ENCODE measurements at regions not wholly inside any gene's neighbourhood (a gene's known extent, or its start where the extent isn't known, plus 50 kb on each side); places are given as distances from the start of the nearest gene placed in this dataset.

DNA sequence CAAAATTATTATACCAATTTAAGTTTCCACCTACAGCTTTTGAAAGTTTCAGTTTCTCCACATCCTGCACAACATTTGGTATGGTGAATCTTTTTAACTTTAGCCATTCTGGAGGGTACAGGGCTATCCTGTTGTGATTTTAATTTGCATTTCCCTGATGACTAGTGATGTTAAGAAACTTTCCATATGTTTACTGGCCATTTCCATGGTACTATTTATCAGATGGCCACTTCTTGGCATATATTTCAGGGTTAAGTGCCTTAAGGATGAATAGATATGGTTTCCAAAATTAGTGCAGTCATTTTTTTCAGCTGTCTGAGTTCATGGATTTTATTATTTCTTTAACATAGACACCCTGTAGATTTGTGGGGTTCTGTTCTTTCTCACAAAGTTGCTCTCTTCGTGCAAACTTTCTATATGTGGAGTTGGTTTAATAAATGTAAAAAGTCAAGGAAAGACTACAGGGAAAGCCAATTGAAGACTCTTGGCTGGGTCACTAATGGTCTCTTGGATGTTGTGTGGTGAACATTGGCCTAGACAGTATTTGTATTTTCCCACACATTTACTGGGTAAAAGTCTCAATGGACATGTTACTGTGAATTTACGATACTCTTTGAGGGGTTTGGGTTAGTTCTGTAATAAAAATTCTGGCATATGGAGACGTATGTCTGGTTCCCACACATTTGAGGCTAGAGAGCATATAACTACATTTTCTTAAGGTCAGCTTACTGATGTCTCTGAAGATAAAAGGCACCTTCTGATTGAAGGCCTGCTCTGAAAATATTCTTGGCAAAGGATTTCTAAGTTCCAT, 147.5 kb upstream of the PDZRN3 start (continued):
- TF ChIP-seq, protein P1, sequence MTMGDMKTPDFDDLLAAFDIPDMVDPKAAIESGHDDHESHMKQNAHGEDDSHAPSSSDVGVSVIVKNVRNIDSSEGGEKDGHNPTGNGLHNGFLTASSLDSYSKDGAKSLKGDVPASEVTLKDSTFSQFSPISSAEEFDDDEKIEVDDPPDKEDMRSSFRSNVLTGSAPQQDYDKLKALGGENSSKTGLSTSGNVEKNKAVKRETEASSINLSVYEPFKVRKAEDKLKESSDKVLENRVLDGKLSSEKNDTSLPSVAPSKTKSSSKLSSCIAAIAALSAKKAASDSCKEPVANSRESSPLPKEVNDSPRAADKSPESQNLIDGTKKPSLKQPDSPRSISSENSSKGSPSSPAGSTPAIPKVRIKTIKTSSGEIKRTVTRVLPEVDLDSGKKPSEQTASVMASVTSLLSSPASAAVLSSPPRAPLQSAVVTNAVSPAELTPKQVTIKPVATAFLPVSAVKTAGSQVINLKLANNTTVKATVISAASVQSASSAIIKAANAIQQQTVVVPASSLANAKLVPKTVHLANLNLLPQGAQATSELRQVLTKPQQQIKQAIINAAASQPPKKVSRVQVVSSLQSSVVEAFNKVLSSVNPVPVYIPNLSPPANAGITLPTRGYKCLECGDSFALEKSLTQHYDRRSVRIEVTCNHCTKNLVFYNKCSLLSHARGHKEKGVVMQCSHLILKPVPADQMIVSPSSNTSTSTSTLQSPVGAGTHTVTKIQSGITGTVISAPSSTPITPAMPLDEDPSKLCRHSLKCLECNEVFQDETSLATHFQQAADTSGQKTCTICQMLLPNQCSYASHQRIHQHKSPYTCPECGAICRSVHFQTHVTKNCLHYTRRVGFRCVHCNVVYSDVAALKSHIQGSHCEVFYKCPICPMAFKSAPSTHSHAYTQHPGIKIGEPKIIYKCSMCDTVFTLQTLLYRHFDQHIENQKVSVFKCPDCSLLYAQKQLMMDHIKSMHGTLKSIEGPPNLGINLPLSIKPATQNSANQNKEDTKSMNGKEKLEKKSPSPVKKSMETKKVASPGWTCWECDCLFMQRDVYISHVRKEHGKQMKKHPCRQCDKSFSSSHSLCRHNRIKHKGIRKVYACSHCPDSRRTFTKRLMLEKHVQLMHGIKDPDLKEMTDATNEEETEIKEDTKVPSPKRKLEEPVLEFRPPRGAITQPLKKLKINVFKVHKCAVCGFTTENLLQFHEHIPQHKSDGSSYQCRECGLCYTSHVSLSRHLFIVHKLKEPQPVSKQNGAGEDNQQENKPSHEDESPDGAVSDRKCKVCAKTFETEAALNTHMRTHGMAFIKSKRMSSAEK (CRISPR knock-in tag; IDR thresholded peaks at IDR 0.05; ENCODE audit: borderline replicate concordance), result no peak
- TF ChIP-seq, protein P2, sequence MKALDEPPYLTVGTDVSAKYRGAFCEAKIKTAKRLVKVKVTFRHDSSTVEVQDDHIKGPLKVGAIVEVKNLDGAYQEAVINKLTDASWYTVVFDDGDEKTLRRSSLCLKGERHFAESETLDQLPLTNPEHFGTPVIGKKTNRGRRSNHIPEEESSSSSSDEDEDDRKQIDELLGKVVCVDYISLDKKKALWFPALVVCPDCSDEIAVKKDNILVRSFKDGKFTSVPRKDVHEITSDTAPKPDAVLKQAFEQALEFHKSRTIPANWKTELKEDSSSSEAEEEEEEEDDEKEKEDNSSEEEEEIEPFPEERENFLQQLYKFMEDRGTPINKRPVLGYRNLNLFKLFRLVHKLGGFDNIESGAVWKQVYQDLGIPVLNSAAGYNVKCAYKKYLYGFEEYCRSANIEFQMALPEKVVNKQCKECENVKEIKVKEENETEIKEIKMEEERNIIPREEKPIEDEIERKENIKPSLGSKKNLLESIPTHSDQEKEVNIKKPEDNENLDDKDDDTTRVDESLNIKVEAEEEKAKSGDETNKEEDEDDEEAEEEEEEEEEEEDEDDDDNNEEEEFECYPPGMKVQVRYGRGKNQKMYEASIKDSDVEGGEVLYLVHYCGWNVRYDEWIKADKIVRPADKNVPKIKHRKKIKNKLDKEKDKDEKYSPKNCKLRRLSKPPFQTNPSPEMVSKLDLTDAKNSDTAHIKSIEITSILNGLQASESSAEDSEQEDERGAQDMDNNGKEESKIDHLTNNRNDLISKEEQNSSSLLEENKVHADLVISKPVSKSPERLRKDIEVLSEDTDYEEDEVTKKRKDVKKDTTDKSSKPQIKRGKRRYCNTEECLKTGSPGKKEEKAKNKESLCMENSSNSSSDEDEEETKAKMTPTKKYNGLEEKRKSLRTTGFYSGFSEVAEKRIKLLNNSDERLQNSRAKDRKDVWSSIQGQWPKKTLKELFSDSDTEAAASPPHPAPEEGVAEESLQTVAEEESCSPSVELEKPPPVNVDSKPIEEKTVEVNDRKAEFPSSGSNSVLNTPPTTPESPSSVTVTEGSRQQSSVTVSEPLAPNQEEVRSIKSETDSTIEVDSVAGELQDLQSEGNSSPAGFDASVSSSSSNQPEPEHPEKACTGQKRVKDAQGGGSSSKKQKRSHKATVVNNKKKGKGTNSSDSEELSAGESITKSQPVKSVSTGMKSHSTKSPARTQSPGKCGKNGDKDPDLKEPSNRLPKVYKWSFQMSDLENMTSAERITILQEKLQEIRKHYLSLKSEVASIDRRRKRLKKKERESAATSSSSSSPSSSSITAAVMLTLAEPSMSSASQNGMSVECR (CRISPR knock-in tag; IDR thresholded peaks at IDR 0.05; ENCODE audit: borderline replicate concordance), result no peak
- no peak for TF ChIP-seq ZNF121 (CRISPR knock-in tag; IDR thresholded peaks at IDR 0.05)
- TF ChIP-seq ELF4 (CRISPR knock-in tag; IDR thresholded peaks at IDR 0.05; ENCODE audit: low read depth), result no peak
- no peak for TF ChIP-seq RORB (CRISPR knock-in tag; IDR thresholded peaks at IDR 0.05)
- TF ChIP-seq, protein P3, sequence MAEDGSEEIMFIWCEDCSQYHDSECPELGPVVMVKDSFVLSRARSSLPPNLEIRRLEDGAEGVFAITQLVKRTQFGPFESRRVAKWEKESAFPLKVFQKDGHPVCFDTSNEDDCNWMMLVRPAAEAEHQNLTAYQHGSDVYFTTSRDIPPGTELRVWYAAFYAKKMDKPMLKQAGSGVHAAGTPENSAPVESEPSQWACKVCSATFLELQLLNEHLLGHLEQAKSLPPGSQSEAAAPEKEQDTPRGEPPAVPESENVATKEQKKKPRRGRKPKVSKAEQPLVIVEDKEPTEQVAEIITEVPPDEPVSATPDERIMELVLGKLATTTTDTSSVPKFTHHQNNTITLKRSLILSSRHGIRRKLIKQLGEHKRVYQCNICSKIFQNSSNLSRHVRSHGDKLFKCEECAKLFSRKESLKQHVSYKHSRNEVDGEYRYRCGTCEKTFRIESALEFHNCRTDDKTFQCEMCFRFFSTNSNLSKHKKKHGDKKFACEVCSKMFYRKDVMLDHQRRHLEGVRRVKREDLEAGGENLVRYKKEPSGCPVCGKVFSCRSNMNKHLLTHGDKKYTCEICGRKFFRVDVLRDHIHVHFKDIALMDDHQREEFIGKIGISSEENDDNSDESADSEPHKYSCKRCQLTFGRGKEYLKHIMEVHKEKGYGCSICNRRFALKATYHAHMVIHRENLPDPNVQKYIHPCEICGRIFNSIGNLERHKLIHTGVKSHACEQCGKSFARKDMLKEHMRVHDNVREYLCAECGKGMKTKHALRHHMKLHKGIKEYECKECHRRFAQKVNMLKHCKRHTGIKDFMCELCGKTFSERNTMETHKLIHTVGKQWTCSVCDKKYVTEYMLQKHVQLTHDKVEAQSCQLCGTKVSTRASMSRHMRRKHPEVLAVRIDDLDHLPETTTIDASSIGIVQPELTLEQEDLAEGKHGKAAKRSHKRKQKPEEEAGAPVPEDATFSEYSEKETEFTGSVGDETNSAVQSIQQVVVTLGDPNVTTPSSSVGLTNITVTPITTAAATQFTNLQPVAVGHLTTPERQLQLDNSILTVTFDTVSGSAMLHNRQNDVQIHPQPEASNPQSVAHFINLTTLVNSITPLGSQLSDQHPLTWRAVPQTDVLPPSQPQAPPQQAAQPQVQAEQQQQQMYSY (CRISPR knock-in tag; IDR thresholded peaks at IDR 0.05), result no peak
- TF ChIP-seq, protein P4, sequence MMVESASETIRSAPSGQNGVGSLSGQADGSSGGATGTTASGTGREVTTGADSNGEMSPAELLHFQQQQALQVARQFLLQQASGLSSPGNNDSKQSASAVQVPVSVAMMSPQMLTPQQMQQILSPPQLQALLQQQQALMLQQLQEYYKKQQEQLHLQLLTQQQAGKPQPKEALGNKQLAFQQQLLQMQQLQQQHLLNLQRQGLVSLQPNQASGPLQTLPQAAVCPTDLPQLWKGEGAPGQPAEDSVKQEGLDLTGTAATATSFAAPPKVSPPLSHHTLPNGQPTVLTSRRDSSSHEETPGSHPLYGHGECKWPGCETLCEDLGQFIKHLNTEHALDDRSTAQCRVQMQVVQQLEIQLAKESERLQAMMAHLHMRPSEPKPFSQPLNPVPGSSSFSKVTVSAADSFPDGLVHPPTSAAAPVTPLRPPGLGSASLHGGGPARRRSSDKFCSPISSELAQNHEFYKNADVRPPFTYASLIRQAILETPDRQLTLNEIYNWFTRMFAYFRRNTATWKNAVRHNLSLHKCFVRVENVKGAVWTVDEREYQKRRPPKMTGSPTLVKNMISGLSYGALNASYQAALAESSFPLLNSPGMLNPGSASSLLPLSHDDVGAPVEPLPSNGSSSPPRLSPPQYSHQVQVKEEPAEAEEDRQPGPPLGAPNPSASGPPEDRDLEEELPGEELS (CRISPR knock-in tag; IDR thresholded peaks at IDR 0.05), result no peak
- no peak for TF ChIP-seq ZNF232 (CRISPR knock-in tag; IDR thresholded peaks at IDR 0.05)
- TF ChIP-seq, protein P5, sequence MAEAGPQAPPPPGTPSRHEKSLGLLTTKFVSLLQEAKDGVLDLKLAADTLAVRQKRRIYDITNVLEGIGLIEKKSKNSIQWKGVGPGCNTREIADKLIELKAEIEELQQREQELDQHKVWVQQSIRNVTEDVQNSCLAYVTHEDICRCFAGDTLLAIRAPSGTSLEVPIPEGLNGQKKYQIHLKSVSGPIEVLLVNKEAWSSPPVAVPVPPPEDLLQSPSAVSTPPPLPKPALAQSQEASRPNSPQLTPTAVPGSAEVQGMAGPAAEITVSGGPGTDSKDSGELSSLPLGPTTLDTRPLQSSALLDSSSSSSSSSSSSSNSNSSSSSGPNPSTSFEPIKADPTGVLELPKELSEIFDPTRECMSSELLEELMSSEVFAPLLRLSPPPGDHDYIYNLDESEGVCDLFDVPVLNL (CRISPR knock-in tag; IDR thresholded peaks at IDR 0.05; ENCODE audit: borderline replicate concordance, low read depth), result no peak
- TF ChIP-seq, protein P6, sequence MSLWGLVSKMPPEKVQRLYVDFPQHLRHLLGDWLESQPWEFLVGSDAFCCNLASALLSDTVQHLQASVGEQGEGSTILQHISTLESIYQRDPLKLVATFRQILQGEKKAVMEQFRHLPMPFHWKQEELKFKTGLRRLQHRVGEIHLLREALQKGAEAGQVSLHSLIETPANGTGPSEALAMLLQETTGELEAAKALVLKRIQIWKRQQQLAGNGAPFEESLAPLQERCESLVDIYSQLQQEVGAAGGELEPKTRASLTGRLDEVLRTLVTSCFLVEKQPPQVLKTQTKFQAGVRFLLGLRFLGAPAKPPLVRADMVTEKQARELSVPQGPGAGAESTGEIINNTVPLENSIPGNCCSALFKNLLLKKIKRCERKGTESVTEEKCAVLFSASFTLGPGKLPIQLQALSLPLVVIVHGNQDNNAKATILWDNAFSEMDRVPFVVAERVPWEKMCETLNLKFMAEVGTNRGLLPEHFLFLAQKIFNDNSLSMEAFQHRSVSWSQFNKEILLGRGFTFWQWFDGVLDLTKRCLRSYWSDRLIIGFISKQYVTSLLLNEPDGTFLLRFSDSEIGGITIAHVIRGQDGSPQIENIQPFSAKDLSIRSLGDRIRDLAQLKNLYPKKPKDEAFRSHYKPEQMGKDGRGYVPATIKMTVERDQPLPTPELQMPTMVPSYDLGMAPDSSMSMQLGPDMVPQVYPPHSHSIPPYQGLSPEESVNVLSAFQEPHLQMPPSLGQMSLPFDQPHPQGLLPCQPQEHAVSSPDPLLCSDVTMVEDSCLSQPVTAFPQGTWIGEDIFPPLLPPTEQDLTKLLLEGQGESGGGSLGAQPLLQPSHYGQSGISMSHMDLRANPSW (CRISPR knock-in tag; conservative IDR thresholded peaks at IDR 0.05; ENCODE audit: low read depth), result no peak
- TF ChIP-seq, protein P7, sequence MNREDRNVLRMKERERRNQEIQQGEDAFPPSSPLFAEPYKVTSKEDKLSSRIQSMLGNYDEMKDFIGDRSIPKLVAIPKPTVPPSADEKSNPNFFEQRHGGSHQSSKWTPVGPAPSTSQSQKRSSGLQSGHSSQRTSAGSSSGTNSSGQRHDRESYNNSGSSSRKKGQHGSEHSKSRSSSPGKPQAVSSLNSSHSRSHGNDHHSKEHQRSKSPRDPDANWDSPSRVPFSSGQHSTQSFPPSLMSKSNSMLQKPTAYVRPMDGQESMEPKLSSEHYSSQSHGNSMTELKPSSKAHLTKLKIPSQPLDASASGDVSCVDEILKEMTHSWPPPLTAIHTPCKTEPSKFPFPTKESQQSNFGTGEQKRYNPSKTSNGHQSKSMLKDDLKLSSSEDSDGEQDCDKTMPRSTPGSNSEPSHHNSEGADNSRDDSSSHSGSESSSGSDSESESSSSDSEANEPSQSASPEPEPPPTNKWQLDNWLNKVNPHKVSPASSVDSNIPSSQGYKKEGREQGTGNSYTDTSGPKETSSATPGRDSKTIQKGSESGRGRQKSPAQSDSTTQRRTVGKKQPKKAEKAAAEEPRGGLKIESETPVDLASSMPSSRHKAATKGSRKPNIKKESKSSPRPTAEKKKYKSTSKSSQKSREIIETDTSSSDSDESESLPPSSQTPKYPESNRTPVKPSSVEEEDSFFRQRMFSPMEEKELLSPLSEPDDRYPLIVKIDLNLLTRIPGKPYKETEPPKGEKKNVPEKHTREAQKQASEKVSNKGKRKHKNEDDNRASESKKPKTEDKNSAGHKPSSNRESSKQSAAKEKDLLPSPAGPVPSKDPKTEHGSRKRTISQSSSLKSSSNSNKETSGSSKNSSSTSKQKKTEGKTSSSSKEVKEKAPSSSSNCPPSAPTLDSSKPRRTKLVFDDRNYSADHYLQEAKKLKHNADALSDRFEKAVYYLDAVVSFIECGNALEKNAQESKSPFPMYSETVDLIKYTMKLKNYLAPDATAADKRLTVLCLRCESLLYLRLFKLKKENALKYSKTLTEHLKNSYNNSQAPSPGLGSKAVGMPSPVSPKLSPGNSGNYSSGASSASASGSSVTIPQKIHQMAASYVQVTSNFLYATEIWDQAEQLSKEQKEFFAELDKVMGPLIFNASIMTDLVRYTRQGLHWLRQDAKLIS (CRISPR knock-in tag; IDR thresholded peaks at IDR 0.05; ENCODE audit: borderline replicate concordance), result no peak
- TF ChIP-seq, protein P8, sequence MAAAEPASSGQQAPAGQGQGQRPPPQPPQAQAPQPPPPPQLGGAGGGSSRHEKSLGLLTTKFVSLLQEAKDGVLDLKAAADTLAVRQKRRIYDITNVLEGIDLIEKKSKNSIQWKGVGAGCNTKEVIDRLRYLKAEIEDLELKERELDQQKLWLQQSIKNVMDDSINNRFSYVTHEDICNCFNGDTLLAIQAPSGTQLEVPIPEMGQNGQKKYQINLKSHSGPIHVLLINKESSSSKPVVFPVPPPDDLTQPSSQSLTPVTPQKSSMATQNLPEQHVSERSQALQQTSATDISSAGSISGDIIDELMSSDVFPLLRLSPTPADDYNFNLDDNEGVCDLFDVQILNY (CRISPR knock-in tag; IDR thresholded peaks at IDR 0.05), result no peak
- TF ChIP-seq SMAD4 (CRISPR knock-in tag; IDR thresholded peaks at IDR 0.05), result no peak
